ENCODE measurements at regions not wholly inside any gene's neighbourhood (a gene's known extent, or its start where the extent isn't known, plus 50 kb on each side); places are given as distances from the start of the nearest gene placed in this dataset.

- TF ChIP-seq EZH2 (IDR thresholded peaks at IDR 0.05; ENCODE audit: borderline replicate concordance, low read depth, low read length, severe bottlenecking), result no peak
- Histone ChIP-seq H3K27ac (ENCODE audit: insufficient read depth, low read depth, low read length) (no peak overlapping the region), H3K4me3 (replicated peaks in 1 of 3; ENCODE audit: insufficient read depth in 1 of 3, low read depth in 1 of 3, low read length in 3 of 3) (no peak overlapping the region), H3K9me1 (replicated peaks; ENCODE audit: control insufficient read depth, extremely low read depth, insufficient read depth, low read length) (no peaks in the 10 kb centered on the region), H3K27me3 (ENCODE audit: control insufficient read depth in 2 of 2, insufficient read depth in 2 of 2, low read length in 2 of 2) (no peaks in the 10 kb centered on the region), H3K9ac (replicated peaks; ENCODE audit: extremely low read depth, insufficient read depth, low read length) (no peak overlapping the region), H2AFZ (ENCODE audit: low read depth, low read length) (no peak overlapping the region), H3K36me3 (ENCODE audit: control insufficient read depth in 2 of 2, extremely low read depth in 1 of 2, insufficient read depth in 2 of 2, low read length in 2 of 2) (no peaks in the 10 kb centered on the region), H3K79me2 (ENCODE audit: control insufficient read depth, insufficient read depth, low read length) (no peaks in the 10 kb centered on the region), H3K4me1 (ENCODE audit: control insufficient read depth, extremely low read depth, insufficient read depth, low read length) (no peaks in the 10 kb centered on the region), H4K20me1 (replicated peaks; ENCODE audit: control insufficient read depth, extremely low read depth, insufficient read depth, low read length) (no peaks in the 10 kb centered on the region), H3K4me2 (ENCODE audit: insufficient read depth, low read length) (no peak overlapping the region), H3K9me3 (replicated peaks; ENCODE audit: control insufficient read depth, insufficient read depth, low read length) (no peaks in the 10 kb centered on the region)
- no peak for FAIRE-seq
- no peak for DNase-seq (ENCODE audit: low read depth, low spot score)
- dilution Hi-C loops (cut with MboI; ENCODE audit: extremely low pct_ligation_motif_present, low sequenced_read_pairs) (no loop called here), intact Hi-C loops (cut with micrococcal nuclease) (loop anchor here (10.0 kb wide), 3 partner anchors 221 to 641 kb away; no protein-coding TSS in a partner anchor)
- BruUV-seq (replicated peaks), result no TSS peak
- CTCF ChIA-PET, result no interaction called here
- POLR2A ChIA-PET, result no interaction called here
These were observed 579.9 kb downstream of the ACTL7B start for GRCh38 chr9:108275906-108276305.

GRCh38 chr9:108274971-108275370 lies 580.8 kb downstream of the ACTL7B start:
- ChIA-PET CTCF (no interaction called here), POLR2A (no interaction called here)
- FAIRE-seq (no peak), DNase-seq (ENCODE audit: low read depth, low spot score) (no peak)
- Histone ChIP-seq H3K36me3 (ENCODE audit: control insufficient read depth in 2 of 2, extremely low read depth in 1 of 2, insufficient read depth in 2 of 2, low read length in 2 of 2) (no peaks in the 10 kb centered on the region), H3K4me1 (ENCODE audit: control insufficient read depth, extremely low read depth, insufficient read depth, low read length) (no peaks in the 10 kb centered on the region), H4K20me1 (replicated peaks; ENCODE audit: control insufficient read depth, extremely low read depth, insufficient read depth, low read length) (no peaks in the 10 kb centered on the region), H3K9ac (replicated peaks; ENCODE audit: extremely low read depth, insufficient read depth, low read length) (no peak overlapping the region), H3K4me3 (replicated peaks in 1 of 3; ENCODE audit: insufficient read depth in 1 of 3, low read depth in 1 of 3, low read length in 3 of 3) (no peak overlapping the region), H3K4me2 (ENCODE audit: insufficient read depth, low read length) (no peak overlapping the region), H3K79me2 (ENCODE audit: control insufficient read depth, insufficient read depth, low read length) (no peaks in the 10 kb centered on the region), H3K9me3 (replicated peaks; ENCODE audit: control insufficient read depth, insufficient read depth, low read length) (no peaks in the 10 kb centered on the region), H2AFZ (ENCODE audit: low read depth, low read length) (no peak overlapping the region), H3K27ac (ENCODE audit: insufficient read depth, low read depth, low read length) (no peak overlapping the region), H3K27me3 (ENCODE audit: control insufficient read depth in 2 of 2, insufficient read depth in 2 of 2, low read length in 2 of 2) (no peaks in the 10 kb centered on the region), H3K9me1 (replicated peaks; ENCODE audit: control insufficient read depth, extremely low read depth, insufficient read depth, low read length) (no peaks in the 10 kb centered on the region)
- TF ChIP-seq EZH2 (IDR thresholded peaks at IDR 0.05; ENCODE audit: borderline replicate concordance, low read depth, low read length, severe bottlenecking) (no peak), GATA2 (IDR thresholded peaks at IDR 0.05; ENCODE audit: insufficient read depth, insufficient read length, low read depth, low read length) (no peak), JUN (IDR thresholded peaks at IDR 0.05; ENCODE audit: borderline replicate concordance, insufficient read depth, insufficient read length, low read depth) (no peak), POLR2A (IDR thresholded peaks at IDR 0.05; ENCODE audit: low read depth, low read length) (no peak)
- TF ChIP-seq, protein P1, sequence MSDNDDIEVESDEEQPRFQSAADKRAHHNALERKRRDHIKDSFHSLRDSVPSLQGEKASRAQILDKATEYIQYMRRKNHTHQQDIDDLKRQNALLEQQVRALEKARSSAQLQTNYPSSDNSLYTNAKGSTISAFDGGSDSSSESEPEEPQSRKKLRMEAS (IDR thresholded peaks at IDR 0.05; ENCODE audit: insufficient read depth, insufficient read length), result no peak
- intact Hi-C loops (cut with micrococcal nuclease) (loop anchor here (10.0 kb wide), 3 partner anchors 220 to 640 kb away; no protein-coding TSS in a partner anchor), dilution Hi-C loops (cut with MboI; ENCODE audit: extremely low pct_ligation_motif_present, low sequenced_read_pairs) (no loop called here)
- BruUV-seq (replicated peaks), result no TSS peak

All from endothelial cell of umbilical vein (primary cell).